Heart left ventricle (tissue), 13 donors: ENCODE measurements at regions not wholly inside any gene's neighbourhood (a gene's known extent, or its start where the extent isn't known, plus 50 kb on each side); places are given as distances from the start of the nearest gene placed in this dataset.

Experiments used
- CTCF ChIP-seq, 12 donors: fragments of 200-600 bp; sonication (generic) in 4 of 12; IDR thresholded peaks; one replicate each; pipeline versions ENCODE4 v1.5.0 to v1.8.0; 2018 to 2022; ENCODE audit warnings: antibody characterized with exemption in 12 of 12, mild to moderate bottlenecking in 5 of 12
- POLR2A ChIP-seq, 2 donors: fragments of 450-650 bp; IDR thresholded peaks; one replicate each; pipeline ENCODE4 v1.6.1; 2017; ENCODE audit warnings: antibody characterized with exemption in 2 of 2, mild to moderate bottlenecking in 2 of 2, moderate library complexity in 2 of 2
- donor health status: ischemic (EF 13 %, LVEDD 7.1; RV severe dilation, severe dysfunction).
- donor health status: DM: no; HTN: yes; CAD: no.
- donor health status: DM: no; HTN: no; CAD: no.
- donor health status: ischemic (EF 25% LVEDD 6.9; RV normal size, moderate dysfunction).
- donor health status: ischemic (EF 25% LVEDD 5.7; RV mildly dilated, moderate dysfunction).
- donor health status: ischemic (EF 35%, LVEDD 5.7; RV mildly dilated, moderate dysfunction).
- donor health status: nonischemic (EF 11% LVEDD 7.7; RV severe dilation, severe dysfunction).
- donor health status: DM: yes; HTN: yes; CAD: no.
- donor health status: PGD.
- donor health status: ischemic (EF 29% LVEDD 5.4; RV normal size, mild dysfunction).
- donor health status: nonischemic (EF 23%, LVEDD 6.1; RV moderate dilation, normal function).

GRCh38 chr7:8913682-8914081 is 480.3 kb downstream of the NXPH1 start:
- TF ChIP-seq CTCF (IDR thresholded peaks at IDR 0.05) (no peak), POLR2A (IDR thresholded peaks at IDR 0.05) (no peak)
